Thyroid gland (tissue), 4 donors: ENCODE measurements at regions not wholly inside any gene's neighbourhood (a gene's known extent, or its start where the extent isn't known, plus 50 kb on each side); places are given as distances from the start of the nearest gene placed in this dataset.

Experiments used
- DNase-seq, 2 donors: peaks; one replicate each; pipeline ENCODE4 v3.0.0-alpha.2; 2019
- H3K27ac ChIP-seq, 3 donors: fragments of 200-600 bp; sonication (generic); 1 replicate in 2 of 3; 2 replicates in 1 of 3; pipeline ENCODE4 v1.5.1; 2016 to 2019; ENCODE audit warnings: mild to moderate bottlenecking in 1 of 3, moderate library complexity in 1 of 3
- H3K27me3 ChIP-seq: fragments of 200-600 bp; sonication (generic); one replicate; pipeline ENCODE4 v1.5.1; 2019
- H3K36me3 ChIP-seq, 2 donors: fragments of 200-600 bp; sonication (generic); one replicate each; pipeline ENCODE4 v1.5.1; 2016 to 2019
- H3K4me1 ChIP-seq, 2 donors: fragments of 200-600 bp; sonication (generic); one replicate each; pipeline ENCODE4 v1.5.1; 2017 to 2019
- H3K4me3 ChIP-seq, 3 donors: fragments of 200-600 bp; sonication (generic); replicated peaks in 1 of 3; 1 replicate in 2 of 3; 2 replicates in 1 of 3; pipeline ENCODE4 v1.5.1; 2016; ENCODE audit warnings: mild to moderate bottlenecking in 1 of 3
- H3K9me3 ChIP-seq: fragments of 200-600 bp; sonication (generic); one replicate; pipeline ENCODE4 v1.5.1; 2017
- POLR2A ChIP-seq, 2 donors: fragments of 450-650 bp; IDR thresholded peaks; one replicate each; pipeline ENCODE4 v1.6.1; 2017; ENCODE audit warnings: antibody characterized with exemption in 2 of 2, mild to moderate bottlenecking in 2 of 2, moderate library complexity in 1 of 2
- WGBS, 2 donors: methylation state at CpG; one replicate each; pipeline ENCODE4 v1.1.5; 2017; 5-methylcytosine and 5-hydroxymethylcytosine counted together
- intact Hi-C: fragments of 100-400 bp; cut with DNase I; formaldehyde crosslinking; loops from one replicate; pipeline ENCODE4 v1.15.1; 2023
- TF ChIP-seq, protein P1 (sequence below), 6 experiments: fragments of 200-600 bp in 3 of 6; fragments of 450-650 bp in 3 of 6; sonication (generic) in 3 of 6; IDR thresholded peaks; one replicate each; pipeline ENCODE4 v1.5.1; 2016 to 2019; ENCODE audit warnings: antibody characterized with exemption in 6 of 6, mild to moderate bottlenecking in 2 of 6, inconsistent platforms in 1 of 6, moderate library complexity in 1 of 6

DNA sequence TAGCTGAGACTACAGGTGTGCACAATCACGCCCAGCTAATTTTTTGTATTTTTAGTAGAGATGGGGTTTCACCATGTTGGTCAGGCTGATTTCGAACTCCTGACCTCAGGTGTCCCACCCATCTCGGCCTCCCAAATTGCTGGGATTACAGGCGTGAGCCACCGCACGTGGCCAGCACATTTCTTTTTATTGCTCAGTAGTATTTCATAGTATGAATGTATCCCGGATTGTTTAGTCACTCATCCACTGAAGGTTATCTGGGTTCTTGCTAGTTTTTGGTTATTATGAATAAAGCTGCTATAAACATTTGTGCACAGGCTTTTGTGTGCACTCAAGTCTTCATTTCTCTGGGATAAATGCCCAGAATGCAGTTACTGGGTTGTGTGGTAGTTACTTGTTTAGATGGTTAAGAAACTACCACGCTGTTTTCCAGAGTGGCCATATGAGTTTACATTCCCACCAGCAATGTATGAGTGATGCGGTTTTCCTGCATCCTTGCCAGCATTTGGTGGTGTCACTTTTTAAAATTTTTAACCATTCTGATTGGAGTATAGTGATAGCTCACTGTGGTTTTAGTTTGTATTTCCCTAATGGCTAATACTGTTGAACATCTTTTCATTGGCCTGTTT lies 275.8 kb upstream of the LYZL1 start:
- Histone ChIP-seq H3K4me1 (no peaks in the 10 kb centered on the region), H3K9me3 (no peaks in the 10 kb centered on the region), H3K27me3 (no peaks in the 10 kb centered on the region), H3K4me3 (no peak overlapping the region), H3K36me3 (no peaks in the 10 kb centered on the region), H3K27ac (no peak overlapping the region)
- no peak for DNase-seq
- no peak for TF ChIP-seq POLR2A (IDR thresholded peaks at IDR 0.05)
- TF ChIP-seq, protein P1, sequence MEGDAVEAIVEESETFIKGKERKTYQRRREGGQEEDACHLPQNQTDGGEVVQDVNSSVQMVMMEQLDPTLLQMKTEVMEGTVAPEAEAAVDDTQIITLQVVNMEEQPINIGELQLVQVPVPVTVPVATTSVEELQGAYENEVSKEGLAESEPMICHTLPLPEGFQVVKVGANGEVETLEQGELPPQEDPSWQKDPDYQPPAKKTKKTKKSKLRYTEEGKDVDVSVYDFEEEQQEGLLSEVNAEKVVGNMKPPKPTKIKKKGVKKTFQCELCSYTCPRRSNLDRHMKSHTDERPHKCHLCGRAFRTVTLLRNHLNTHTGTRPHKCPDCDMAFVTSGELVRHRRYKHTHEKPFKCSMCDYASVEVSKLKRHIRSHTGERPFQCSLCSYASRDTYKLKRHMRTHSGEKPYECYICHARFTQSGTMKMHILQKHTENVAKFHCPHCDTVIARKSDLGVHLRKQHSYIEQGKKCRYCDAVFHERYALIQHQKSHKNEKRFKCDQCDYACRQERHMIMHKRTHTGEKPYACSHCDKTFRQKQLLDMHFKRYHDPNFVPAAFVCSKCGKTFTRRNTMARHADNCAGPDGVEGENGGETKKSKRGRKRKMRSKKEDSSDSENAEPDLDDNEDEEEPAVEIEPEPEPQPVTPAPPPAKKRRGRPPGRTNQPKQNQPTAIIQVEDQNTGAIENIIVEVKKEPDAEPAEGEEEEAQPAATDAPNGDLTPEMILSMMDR (IDR thresholded peaks at IDR 0.05) = no peak
- intact Hi-C loops = no loop called here
- WGBS, 2 donors = 78 to 80% methylated on average over 9 of the region's 9 CpGs

DNA sequence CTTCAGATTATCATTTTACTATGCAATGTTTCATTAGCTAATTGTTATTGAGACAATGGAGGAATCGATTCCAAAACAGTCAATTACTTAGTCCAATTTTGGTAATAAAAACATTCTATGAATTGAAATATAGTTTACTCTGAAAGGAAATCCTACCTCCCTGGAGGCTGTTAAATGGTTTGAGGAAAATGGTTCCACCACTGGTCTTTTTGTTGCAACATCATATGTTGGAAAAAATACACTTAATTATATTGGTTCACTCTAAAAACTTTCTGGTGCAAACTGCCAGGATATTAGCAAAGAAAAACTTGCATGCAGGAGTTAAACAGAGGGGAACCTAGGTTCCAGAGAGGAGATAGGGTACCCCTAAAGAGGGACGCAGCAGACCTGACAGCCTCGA lies 267.3 kb upstream of the LYZL1 start:
- intact Hi-C loops = no loop called here
- no peaks in the 10 kb centered on the region for H3K27me3 ChIP-seq
- no peak for TF ChIP-seq POLR2A (IDR thresholded peaks at IDR 0.05)
- TF ChIP-seq, protein P1 (IDR thresholded peaks at IDR 0.05) = no peak
- no peak overlapping the region for H3K4me3 ChIP-seq
- DNase-seq = no peak
- 85 to 89% methylated on average over 3 of the region's 3 CpGs for WGBS, 2 donors
- no peak overlapping the region for H3K27ac ChIP-seq
- H3K36me3 ChIP-seq = no peaks in the 10 kb centered on the region
- no peaks in the 10 kb centered on the region for H3K9me3 ChIP-seq
- H3K4me1 ChIP-seq = no peaks in the 10 kb centered on the region

DNA sequence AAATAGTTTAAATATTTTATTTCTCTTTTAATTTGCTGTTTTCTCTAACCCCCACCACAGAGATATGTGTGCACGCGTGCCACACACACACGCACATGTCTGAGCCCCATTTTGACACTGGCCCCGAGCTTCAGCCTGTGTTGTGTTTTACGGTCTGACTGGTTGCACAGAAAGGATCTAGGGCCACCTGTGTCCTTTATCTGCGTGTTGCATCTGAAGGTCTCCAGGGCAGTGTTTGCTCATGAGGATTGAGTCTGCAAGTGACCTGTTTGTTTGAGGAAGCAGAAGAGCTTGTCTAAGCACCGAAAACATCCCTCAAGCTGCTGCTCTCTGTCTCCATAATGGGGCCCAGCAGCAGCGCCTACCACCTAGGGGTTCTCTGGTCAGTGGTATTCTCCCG lies 266.4 kb upstream of the LYZL1 start:
- no peak overlapping the region for H3K27ac ChIP-seq
- intact Hi-C loops = no loop called here
- H3K27me3 ChIP-seq = no peaks in the 10 kb centered on the region
- H3K4me1 ChIP-seq = no peaks in the 10 kb centered on the region
- no peak overlapping the region for H3K4me3 ChIP-seq
- H3K36me3 ChIP-seq = no peaks in the 10 kb centered on the region
- WGBS, 2 donors = 68 to 79% methylated on average over 9 of the region's 9 CpGs
- H3K9me3 ChIP-seq = no peaks in the 10 kb centered on the region
- DNase-seq = no peak
- TF ChIP-seq, protein P1 (IDR thresholded peaks at IDR 0.05) = no peak
- TF ChIP-seq POLR2A (IDR thresholded peaks at IDR 0.05) = no peak

DNA sequence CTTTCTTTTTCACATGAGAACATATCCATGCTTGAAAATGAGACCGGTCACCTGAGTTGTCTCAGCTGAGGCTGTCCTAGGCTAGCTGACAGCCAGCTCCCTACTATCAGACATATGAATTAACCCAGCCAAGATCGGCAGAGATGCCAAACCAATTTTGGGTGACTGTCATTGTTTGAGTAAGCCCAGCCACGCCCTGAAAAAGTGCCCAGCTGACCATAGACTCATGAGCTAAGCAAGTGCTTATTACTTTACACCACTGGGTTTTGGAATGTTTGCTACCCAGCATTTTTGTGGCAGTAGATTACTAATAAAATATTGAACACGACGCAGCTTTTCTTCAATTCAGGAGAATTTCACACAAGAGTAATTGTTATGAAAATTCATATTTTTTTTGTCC lies 265.2 kb upstream of the LYZL1 start:
- no peak for TF ChIP-seq POLR2A (IDR thresholded peaks at IDR 0.05)
- TF ChIP-seq, protein P1 (IDR thresholded peaks at IDR 0.05) = no peak
- WGBS, 2 donors = 83 to 91% methylated on average over 5 of the region's 5 CpGs
- intact Hi-C loops = no loop called here

DNA sequence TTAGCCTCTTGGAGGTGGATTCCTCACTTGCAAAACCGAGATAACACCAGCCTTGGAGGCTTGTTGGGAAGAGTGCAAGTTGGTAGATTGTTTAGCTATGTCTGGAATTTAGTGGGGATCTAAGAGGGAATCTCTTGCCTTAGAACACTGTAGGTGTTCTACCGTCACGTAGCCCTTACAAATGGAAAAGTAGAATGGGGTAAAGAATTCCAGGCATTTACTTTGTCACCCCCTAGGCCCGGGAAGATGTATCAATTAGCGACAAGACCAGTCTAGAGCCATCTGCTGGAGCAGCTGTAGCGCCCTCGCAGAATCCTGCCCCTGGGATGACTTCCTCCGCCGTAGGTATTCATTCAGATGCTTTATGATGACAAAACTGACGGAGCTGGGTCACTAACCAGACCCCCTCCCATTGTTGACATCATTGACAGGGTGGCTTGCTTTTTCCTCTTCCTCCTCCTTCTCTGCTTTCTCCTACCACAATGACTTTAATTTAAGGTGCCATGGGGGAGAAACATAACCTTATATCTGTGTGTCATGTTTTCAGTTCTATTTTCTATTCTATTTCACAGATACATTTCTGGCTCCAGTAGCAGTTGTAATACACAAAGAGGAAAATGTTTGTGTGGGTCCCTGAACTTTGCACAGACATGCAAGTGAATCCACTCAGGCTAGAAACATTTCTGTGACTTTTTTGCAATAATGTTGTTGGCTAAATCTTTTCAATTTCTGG lies 262.6 kb upstream of the LYZL1 start:
- Histone ChIP-seq H3K27me3 (no peaks in the 10 kb centered on the region), H3K4me1 (no peaks in the 10 kb centered on the region), H3K36me3 (no peaks in the 10 kb centered on the region), H3K9me3 (no peaks in the 10 kb centered on the region), H3K4me3 (no peak overlapping the region), H3K27ac (no peak overlapping the region)
- TF ChIP-seq, protein P1 (IDR thresholded peaks at IDR 0.05) = no peak
- TF ChIP-seq POLR2A (IDR thresholded peaks at IDR 0.05) = no peak
- no peak for DNase-seq
- intact Hi-C loops = no loop called here
- WGBS, 2 donors = 80 to 88% methylated on average over 10 of the region's 10 CpGs

More for the DNA sequence above, 265.2 kb upstream of the LYZL1 start:
- H3K9me3 ChIP-seq = no peaks in the 10 kb centered on the region
- H3K4me1 ChIP-seq = no peaks in the 10 kb centered on the region
- H3K36me3 ChIP-seq = no peaks in the 10 kb centered on the region
- DNase-seq = no peak
- no peaks in the 10 kb centered on the region for H3K27me3 ChIP-seq
- no peak overlapping the region for H3K4me3 ChIP-seq
- no peak overlapping the region for H3K27ac ChIP-seq
